ENCODE measurements at regions not wholly inside any gene's neighbourhood (a gene's known extent, or its start where the extent isn't known, plus 50 kb on each side); places are given as distances from the start of the nearest gene placed in this dataset.
"Not testable (repeated sequence)": the region's sequence is repeated elsewhere in the genome, so short reads cannot be mapped to it uniquely, and the experiment has no call there.

GRCh38 chr6:105853979-105854378 is 232.2 kb upstream of the PRDM1 start:
- not testable (repeated sequence) for H3K9ac ChIP-seq (ENCODE audit: low read depth, low read length); H3K9me3 ChIP-seq (replicated peaks; ENCODE audit: low read length); H3K27me3 ChIP-seq (ENCODE audit: control insufficient read depth, insufficient read depth, low read length); H3K4me2 ChIP-seq (ENCODE audit: low read length); H3K4me1 ChIP-seq (ENCODE audit: control insufficient read depth, insufficient read depth, low read length); H3K4me3 ChIP-seq (ENCODE audit: low read length); H3K36me3 ChIP-seq (ENCODE audit: insufficient read depth, low read length)

DNA sequence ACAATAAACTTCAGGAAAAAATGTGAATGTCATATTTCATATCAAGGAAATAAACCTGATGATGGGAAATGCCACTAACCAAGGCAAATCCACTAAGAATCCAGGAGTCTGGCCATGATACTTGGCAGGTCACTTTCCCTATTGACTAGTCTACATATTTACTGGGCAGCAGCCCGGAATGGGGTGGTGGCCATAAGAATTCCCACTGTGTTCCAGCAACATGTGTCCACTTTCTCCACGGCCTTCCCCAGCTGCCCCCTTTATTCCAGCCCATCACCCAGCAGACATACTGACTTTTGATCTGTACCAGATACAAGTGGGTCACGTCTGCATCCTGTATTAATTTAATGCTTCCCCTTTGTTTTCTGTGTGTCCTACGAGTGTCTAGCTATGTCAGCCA is 234.5 kb upstream of the PRDM1 start:
- peaks cover 9% of the 10 kb centered on the region for H3K4me1 ChIP-seq (ENCODE audit: control insufficient read depth, insufficient read depth, low read length)
- no peaks in the 10 kb centered on the region for H3K36me3 ChIP-seq (ENCODE audit: insufficient read depth, low read length)
- no peaks in the 10 kb centered on the region for H3K27me3 ChIP-seq (ENCODE audit: control insufficient read depth, insufficient read depth, low read length)
- H3K4me3 ChIP-seq (ENCODE audit: low read length), result no peak overlapping the region
- no peaks in the 10 kb centered on the region for H3K9me3 ChIP-seq (replicated peaks; ENCODE audit: low read length)
- H3K4me2 ChIP-seq (ENCODE audit: low read length), result no peak overlapping the region
- no peak overlapping the region for H3K9ac ChIP-seq (ENCODE audit: low read depth, low read length)

DNA sequence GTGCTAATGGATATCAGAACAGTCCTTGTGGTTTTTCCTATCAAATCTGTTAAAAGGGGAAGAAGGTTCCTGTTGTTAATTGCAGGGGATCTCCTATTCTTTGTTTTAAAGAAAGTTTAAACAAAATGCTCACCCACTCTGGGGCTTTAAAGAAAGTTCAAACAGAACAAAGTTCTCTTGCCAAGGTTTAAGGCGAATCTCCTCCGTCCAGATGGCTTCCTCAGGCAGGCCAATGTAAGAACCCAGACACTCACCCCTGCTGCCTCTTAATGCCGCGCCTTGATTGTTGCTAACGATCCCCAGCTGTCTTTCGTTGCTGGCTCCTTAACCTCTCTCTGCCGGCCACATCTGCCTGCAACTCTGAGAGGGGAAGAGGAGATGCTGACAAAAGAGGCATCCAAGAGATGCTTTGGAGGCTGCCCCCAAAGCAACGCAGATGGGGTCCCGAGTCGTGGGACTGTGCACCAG is 235.0 kb upstream of the PRDM1 start:
- Histone ChIP-seq H3K4me3 (ENCODE audit: low read length) (no peak overlapping the region), H3K9ac (ENCODE audit: low read depth, low read length) (no peak overlapping the region), H3K36me3 (ENCODE audit: insufficient read depth, low read length) (no peaks in the 10 kb centered on the region), H3K4me1 (ENCODE audit: control insufficient read depth, insufficient read depth, low read length) (peaks cover 9% of the 10 kb centered on the region), H3K4me2 (ENCODE audit: low read length) (no peak overlapping the region), H3K27me3 (ENCODE audit: control insufficient read depth, insufficient read depth, low read length) (no peaks in the 10 kb centered on the region), H3K9me3 (replicated peaks; ENCODE audit: low read length) (no peaks in the 10 kb centered on the region)

DNA sequence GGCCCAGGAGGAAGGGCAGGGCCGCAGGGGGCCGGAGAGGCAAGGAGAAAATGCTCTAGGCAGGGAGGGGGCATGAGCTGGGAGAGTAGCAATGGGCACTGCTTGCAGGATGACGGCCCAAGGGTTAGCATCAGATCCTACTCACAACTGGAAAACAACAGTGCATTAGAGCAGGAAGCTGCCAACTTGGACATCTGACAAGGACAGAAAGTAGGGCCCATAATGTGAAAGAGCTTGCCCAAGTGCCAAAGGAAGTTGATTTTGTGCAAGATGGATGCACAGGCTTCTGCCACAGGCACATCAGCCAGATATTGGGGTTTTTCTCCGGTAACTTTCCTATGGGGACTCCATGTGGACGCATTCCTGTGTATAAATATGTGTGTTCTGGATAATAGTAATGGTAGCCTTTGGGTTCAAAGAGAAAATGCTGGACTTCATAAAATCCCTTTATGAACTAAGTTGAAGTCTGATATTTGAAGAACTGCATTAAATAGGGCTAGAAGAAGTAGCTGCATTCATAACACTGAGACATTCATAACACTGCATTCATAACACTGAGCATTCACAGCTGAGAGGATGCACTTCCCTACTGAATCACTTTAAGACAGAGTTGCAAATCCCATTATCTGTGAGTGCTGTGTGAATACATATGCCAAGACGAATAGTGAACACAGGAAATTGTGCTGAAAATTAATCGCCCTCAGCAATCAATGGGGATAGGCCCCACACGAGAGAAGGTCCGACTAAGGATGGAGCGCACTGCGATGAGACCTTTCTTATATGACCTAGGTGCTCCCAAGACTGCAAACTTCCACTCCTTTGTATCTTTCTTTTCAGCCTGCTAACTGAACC is 235.6 kb upstream of the PRDM1 start:
- no peaks in the 10 kb centered on the region for H3K36me3 ChIP-seq (ENCODE audit: insufficient read depth, low read length)
- no peak overlapping the region for H3K4me2 ChIP-seq (ENCODE audit: low read length)
- H3K9ac ChIP-seq (ENCODE audit: low read depth, low read length), result no peak overlapping the region
- H3K4me1 ChIP-seq (ENCODE audit: control insufficient read depth, insufficient read depth, low read length), result peaks cover 9% of the 10 kb centered on the region
- no peaks in the 10 kb centered on the region for H3K9me3 ChIP-seq (replicated peaks; ENCODE audit: low read length)
- no peak overlapping the region for H3K4me3 ChIP-seq (ENCODE audit: low read length)
- H3K27me3 ChIP-seq (ENCODE audit: control insufficient read depth, insufficient read depth, low read length), result no peaks in the 10 kb centered on the region

DNA sequence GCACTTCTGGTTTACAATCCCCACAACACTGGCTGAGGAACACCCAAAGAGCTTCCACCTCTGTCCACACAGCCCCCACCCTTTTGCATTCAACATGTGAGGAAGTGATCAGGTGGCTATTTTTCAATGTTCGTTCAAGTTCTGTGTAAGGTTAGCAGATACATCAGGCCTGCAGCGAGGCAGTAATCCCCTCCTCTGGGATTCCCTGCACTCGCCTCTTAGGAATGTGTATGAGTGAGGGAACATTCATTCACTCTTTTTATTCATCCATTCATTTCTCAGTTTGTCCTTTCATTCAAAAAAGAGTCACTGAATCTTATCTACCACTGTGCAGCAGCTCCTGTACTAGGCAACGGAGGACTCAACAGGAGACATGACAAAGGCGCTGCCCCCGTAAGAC is 236.4 kb upstream of the PRDM1 start:
- Histone ChIP-seq H3K9ac (ENCODE audit: low read depth, low read length) (no peak overlapping the region), H3K9me3 (replicated peaks; ENCODE audit: low read length) (no peaks in the 10 kb centered on the region), H3K27me3 (ENCODE audit: control insufficient read depth, insufficient read depth, low read length) (no peaks in the 10 kb centered on the region), H3K36me3 (ENCODE audit: insufficient read depth, low read length) (no peaks in the 10 kb centered on the region), H3K4me3 (ENCODE audit: low read length) (no peak overlapping the region), H3K4me2 (ENCODE audit: low read length) (no peak overlapping the region), H3K4me1 (ENCODE audit: control insufficient read depth, insufficient read depth, low read length) (peaks cover 9% of the 10 kb centered on the region)

GRCh38 chr6:105847433-105847832 is 238.7 kb upstream of the PRDM1 start:
- Histone ChIP-seq H3K27me3 (ENCODE audit: control insufficient read depth, insufficient read depth, low read length) (no peaks in the 10 kb centered on the region), H3K36me3 (ENCODE audit: insufficient read depth, low read length) (no peaks in the 10 kb centered on the region), H3K4me1 (ENCODE audit: control insufficient read depth, insufficient read depth, low read length) (peaks cover 9% of the 10 kb centered on the region), H3K4me2 (ENCODE audit: low read length) (no peak overlapping the region), H3K9ac (ENCODE audit: low read depth, low read length) (no peak overlapping the region), H3K4me3 (ENCODE audit: low read length) (no peak overlapping the region), H3K9me3 (replicated peaks; ENCODE audit: low read length) (no peaks in the 10 kb centered on the region)

GRCh38 chr6:105844275-105844883 is 241.8 kb upstream of the PRDM1 start:
- no peak overlapping the region for H3K9ac ChIP-seq (ENCODE audit: low read depth, low read length)

DNA sequence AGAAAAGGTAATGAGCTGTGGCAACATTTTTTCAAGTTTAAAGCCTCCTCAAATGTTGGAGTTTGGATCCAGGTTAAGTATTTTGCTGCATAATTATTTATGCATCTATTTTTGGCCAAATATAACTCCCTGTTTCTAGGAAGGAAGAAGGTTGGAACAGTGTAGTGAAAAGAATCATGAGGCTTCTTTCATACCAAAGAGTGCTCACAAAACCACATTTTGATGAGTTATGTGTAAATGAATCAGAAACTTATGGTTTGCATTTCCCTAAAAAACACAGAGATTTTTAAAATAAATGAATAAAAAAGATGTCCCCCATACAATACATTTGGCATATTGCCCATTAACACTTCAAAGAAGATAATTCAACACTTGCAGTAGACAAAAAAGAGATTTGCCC is 246.9 kb upstream of the PRDM1 start:
- no peaks in the 10 kb centered on the region for H3K27me3 ChIP-seq (ENCODE audit: control insufficient read depth, insufficient read depth, low read length)

More at GRCh38 chr6:105844275-105844883, 241.8 kb upstream of the PRDM1 start:
- no peak overlapping the region for H3K4me2 ChIP-seq (ENCODE audit: low read length)
- no peaks in the 10 kb centered on the region for H3K36me3 ChIP-seq (ENCODE audit: insufficient read depth, low read length)
- H3K4me1 ChIP-seq (ENCODE audit: control insufficient read depth, insufficient read depth, low read length), result no peaks in the 10 kb centered on the region
- H3K4me3 ChIP-seq (ENCODE audit: low read length), result no peak overlapping the region
- H3K9me3 ChIP-seq (replicated peaks; ENCODE audit: low read length), result no peaks in the 10 kb centered on the region
- H3K27me3 ChIP-seq (ENCODE audit: control insufficient read depth, insufficient read depth, low read length), result no peaks in the 10 kb centered on the region

DNA sequence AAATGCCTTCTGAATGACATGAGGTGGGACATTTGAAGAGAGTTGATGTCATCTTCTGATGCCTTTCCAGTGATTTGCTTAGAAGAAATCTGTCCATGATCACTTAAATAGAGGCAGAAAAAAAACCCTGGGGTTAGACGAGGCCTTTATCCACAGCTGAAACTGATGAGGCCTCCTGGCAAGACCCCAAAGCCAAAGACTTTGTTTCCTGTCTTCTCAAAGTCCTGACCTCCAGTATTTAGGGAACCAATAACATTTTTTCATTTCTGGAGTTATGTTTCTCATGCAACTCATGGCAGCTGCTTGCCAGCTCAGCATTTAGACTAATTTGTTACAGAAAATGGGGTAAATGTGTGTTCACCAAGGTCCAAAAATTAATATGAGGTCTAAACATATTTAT is 248.0 kb upstream of the PRDM1 start:
- no peaks in the 10 kb centered on the region for H3K4me1 ChIP-seq (ENCODE audit: control insufficient read depth, insufficient read depth, low read length)
- no peak overlapping the region for H3K4me3 ChIP-seq (ENCODE audit: low read length)
- H3K9ac ChIP-seq (ENCODE audit: low read depth, low read length), result no peak overlapping the region
- H3K27me3 ChIP-seq (ENCODE audit: control insufficient read depth, insufficient read depth, low read length), result no peaks in the 10 kb centered on the region
- no peak overlapping the region for H3K4me2 ChIP-seq (ENCODE audit: low read length)
- no peaks in the 10 kb centered on the region for H3K9me3 ChIP-seq (replicated peaks; ENCODE audit: low read length)
- H3K36me3 ChIP-seq (ENCODE audit: insufficient read depth, low read length), result no peaks in the 10 kb centered on the region

More for the DNA sequence above, 246.9 kb upstream of the PRDM1 start:
- no peak overlapping the region for H3K9ac ChIP-seq (ENCODE audit: low read depth, low read length)
- H3K9me3 ChIP-seq (replicated peaks; ENCODE audit: low read length), result no peaks in the 10 kb centered on the region
- no peak overlapping the region for H3K4me3 ChIP-seq (ENCODE audit: low read length)
- no peaks in the 10 kb centered on the region for H3K36me3 ChIP-seq (ENCODE audit: insufficient read depth, low read length)
- no peak overlapping the region for H3K4me2 ChIP-seq (ENCODE audit: low read length)
- no peaks in the 10 kb centered on the region for H3K4me1 ChIP-seq (ENCODE audit: control insufficient read depth, insufficient read depth, low read length)

DNA sequence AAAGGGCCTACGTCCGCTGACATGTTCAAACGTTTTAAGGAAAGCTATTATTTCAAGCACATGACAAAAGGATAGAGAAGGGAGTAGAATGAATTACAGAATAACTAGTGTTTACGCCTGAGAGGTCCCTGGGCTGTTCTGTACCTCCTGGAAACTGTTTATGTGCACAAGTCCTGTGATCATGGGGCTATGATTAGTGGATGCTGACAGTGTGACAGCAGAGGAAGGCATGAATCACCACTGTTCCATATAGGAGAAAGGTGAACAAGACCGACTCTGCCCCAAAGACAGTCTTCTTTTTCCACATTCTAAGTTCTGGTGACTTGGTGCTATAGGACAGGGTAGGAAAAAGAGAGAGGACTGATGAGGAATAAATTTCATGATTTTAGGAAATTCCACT is 249.2 kb upstream of the PRDM1 start:
- no peaks in the 10 kb centered on the region for H3K9me3 ChIP-seq (replicated peaks; ENCODE audit: low read length)
- H3K36me3 ChIP-seq (ENCODE audit: insufficient read depth, low read length), result no peaks in the 10 kb centered on the region
- H3K4me2 ChIP-seq (ENCODE audit: low read length), result no peak overlapping the region
- H3K27me3 ChIP-seq (ENCODE audit: control insufficient read depth, insufficient read depth, low read length), result no peaks in the 10 kb centered on the region
- no peak overlapping the region for H3K4me3 ChIP-seq (ENCODE audit: low read length)
- H3K9ac ChIP-seq (ENCODE audit: low read depth, low read length), result no peak overlapping the region
- no peaks in the 10 kb centered on the region for H3K4me1 ChIP-seq (ENCODE audit: control insufficient read depth, insufficient read depth, low read length)

- H3K4me2 ChIP-seq (ENCODE audit: low read length), result no peak overlapping the region
- H3K4me1 ChIP-seq (ENCODE audit: control insufficient read depth, insufficient read depth, low read length), result no peaks in the 10 kb centered on the region
- no peak overlapping the region for H3K4me3 ChIP-seq (ENCODE audit: low read length)
- no peaks in the 10 kb centered on the region for H3K27me3 ChIP-seq (ENCODE audit: control insufficient read depth, insufficient read depth, low read length)
- no peaks in the 10 kb centered on the region for H3K9me3 ChIP-seq (replicated peaks; ENCODE audit: low read length)
- no peaks in the 10 kb centered on the region for H3K36me3 ChIP-seq (ENCODE audit: insufficient read depth, low read length)
- no peak overlapping the region for H3K9ac ChIP-seq (ENCODE audit: low read depth, low read length)
Measured at GRCh38 chr6:105836379-105836778, 249.8 kb upstream of the PRDM1 start.

GRCh38 chr6:105835373-105835772 is 250.8 kb upstream of the PRDM1 start:
- no peak overlapping the region for H3K4me3 ChIP-seq (ENCODE audit: low read length)
- no peak overlapping the region for H3K9ac ChIP-seq (ENCODE audit: low read depth, low read length)
- no peaks in the 10 kb centered on the region for H3K36me3 ChIP-seq (ENCODE audit: insufficient read depth, low read length)
- H3K27me3 ChIP-seq (ENCODE audit: control insufficient read depth, insufficient read depth, low read length), result no peaks in the 10 kb centered on the region
- H3K4me1 ChIP-seq (ENCODE audit: control insufficient read depth, insufficient read depth, low read length), result no peaks in the 10 kb centered on the region
- no peak overlapping the region for H3K4me2 ChIP-seq (ENCODE audit: low read length)
- no peaks in the 10 kb centered on the region for H3K9me3 ChIP-seq (replicated peaks; ENCODE audit: low read length)

Measured in skeletal muscle satellite cell (primary cell).